ENCODE measurements at regions not wholly inside any gene's neighbourhood (a gene's known extent, or its start where the extent isn't known, plus 50 kb on each side); places are given as distances from the start of the nearest gene placed in this dataset.

DNA sequence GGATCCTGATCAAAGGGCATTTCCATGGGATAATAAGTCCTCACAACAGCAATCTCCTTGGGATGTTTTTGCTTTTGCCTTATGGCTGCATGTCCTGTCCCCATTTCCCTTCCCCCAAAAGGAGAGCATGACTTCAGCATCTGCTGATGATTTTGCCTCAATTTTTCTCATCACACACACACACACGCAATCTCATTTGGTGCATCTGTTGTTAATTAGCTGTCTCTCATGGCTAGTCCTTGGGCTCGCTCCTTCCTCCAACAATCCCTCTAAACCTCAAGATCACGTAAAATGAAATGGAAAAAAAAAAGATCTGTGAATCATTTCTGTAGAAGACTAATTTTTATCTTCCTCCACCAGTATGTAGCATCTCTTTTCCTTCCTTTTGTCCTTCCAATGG lies 153.6 kb downstream of the RBMX2 start:
- H3K4me3 Mint-ChIP-seq (ENCODE audit: unreplicated experiment): no peak overlapping the region
- H3K27ac Mint-ChIP-seq (ENCODE audit: unreplicated experiment): no peak overlapping the region
- no peaks in the 10 kb centered on the region for H3K4me1 ChIP-seq
- no peaks in the 10 kb centered on the region for H3K4me1 Mint-ChIP-seq (ENCODE audit: low read depth, unreplicated experiment)
- H3K36me3 Mint-ChIP-seq (ENCODE audit: insufficient read depth, unreplicated experiment): no peaks in the 10 kb centered on the region
- peaks cover 9% of the 10 kb centered on the region for H3K27me3 Mint-ChIP-seq (ENCODE audit: insufficient read depth, unreplicated experiment)
- no peaks in the 10 kb centered on the region for H3K9me3 ChIP-seq
- no peak overlapping the region for H3K4me3 ChIP-seq (ENCODE audit: low read depth, low read length)
- no TSS peak for BruUV-seq (replicated peaks)
- intact Hi-C loops (cut with micrococcal nuclease; ENCODE audit: unreplicated experiment): no loop called here
- ChIA-PET POLR2A (no interaction called here), CTCF (interaction anchor here (0.7 to 1.5 kb wide), 2 partner anchors 21 to 362 kb away, joined by 3 to 5 read pairs; no protein-coding TSS in a partner anchor)
- H3K9me3 Mint-ChIP-seq (ENCODE audit: unreplicated experiment): no peaks in the 10 kb centered on the region
- no peaks in the 10 kb centered on the region for H3K36me3 ChIP-seq (ENCODE audit: control insufficient read depth, insufficient read depth, low read length)
- DNase-seq: no peak
- TF ChIP-seq, protein P1, sequence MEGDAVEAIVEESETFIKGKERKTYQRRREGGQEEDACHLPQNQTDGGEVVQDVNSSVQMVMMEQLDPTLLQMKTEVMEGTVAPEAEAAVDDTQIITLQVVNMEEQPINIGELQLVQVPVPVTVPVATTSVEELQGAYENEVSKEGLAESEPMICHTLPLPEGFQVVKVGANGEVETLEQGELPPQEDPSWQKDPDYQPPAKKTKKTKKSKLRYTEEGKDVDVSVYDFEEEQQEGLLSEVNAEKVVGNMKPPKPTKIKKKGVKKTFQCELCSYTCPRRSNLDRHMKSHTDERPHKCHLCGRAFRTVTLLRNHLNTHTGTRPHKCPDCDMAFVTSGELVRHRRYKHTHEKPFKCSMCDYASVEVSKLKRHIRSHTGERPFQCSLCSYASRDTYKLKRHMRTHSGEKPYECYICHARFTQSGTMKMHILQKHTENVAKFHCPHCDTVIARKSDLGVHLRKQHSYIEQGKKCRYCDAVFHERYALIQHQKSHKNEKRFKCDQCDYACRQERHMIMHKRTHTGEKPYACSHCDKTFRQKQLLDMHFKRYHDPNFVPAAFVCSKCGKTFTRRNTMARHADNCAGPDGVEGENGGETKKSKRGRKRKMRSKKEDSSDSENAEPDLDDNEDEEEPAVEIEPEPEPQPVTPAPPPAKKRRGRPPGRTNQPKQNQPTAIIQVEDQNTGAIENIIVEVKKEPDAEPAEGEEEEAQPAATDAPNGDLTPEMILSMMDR (IDR thresholded peaks at IDR 0.05; ENCODE audit: insufficient read depth in 1 of 2, low read depth in 1 of 2, low read length in 1 of 2, severe bottlenecking in 1 of 2, unreplicated experiment in 1 of 2): no peak
- H3K27me3 ChIP-seq (replicated peaks; ENCODE audit: control insufficient read depth, insufficient read depth, low read length): no peaks in the 10 kb centered on the region

DNA sequence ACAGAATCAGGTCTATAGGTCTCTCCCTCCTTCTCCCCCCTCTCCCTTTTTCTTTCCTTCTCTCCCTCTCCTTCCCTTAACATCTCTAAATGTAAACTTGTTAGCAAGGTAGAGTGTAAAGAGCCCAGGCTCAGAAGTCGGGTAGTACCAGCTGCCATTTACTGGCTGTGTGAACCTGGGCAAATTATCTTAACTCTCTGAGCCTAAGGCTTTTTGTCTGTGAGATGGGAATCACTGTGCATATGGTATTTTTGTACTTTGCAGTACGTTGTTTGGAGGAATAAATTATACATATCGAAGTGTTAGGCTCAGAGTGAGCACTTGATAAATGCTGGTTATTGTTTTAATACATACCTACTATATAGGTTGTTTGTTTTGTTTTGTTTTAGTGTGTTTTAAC lies 154.0 kb downstream of the RBMX2 start:
- Mint-ChIP-seq H3K4me3 (ENCODE audit: unreplicated experiment) (no peak overlapping the region), H3K27me3 (ENCODE audit: insufficient read depth, unreplicated experiment) (peaks cover 9% of the 10 kb centered on the region), H3K9me3 (ENCODE audit: unreplicated experiment) (no peaks in the 10 kb centered on the region), H3K27ac (ENCODE audit: unreplicated experiment) (no peak overlapping the region), H3K4me1 (ENCODE audit: low read depth, unreplicated experiment) (no peaks in the 10 kb centered on the region), H3K36me3 (ENCODE audit: insufficient read depth, unreplicated experiment) (no peaks in the 10 kb centered on the region)
- no TSS peak for BruUV-seq (replicated peaks)
- H3K4me1 ChIP-seq: no peaks in the 10 kb centered on the region
- ChIA-PET POLR2A (no interaction called here), CTCF (interaction anchor here (0.7 to 1.5 kb wide), 2 partner anchors 20 to 361 kb away, joined by 3 to 5 read pairs; no protein-coding TSS in a partner anchor)
- H3K27me3 ChIP-seq (replicated peaks; ENCODE audit: control insufficient read depth, insufficient read depth, low read length): no peaks in the 10 kb centered on the region
- DNase-seq: no peak
- TF ChIP-seq, protein P1 (IDR thresholded peaks at IDR 0.05; ENCODE audit: insufficient read depth in 1 of 2, low read depth in 1 of 2, low read length in 1 of 2, severe bottlenecking in 1 of 2, unreplicated experiment in 1 of 2): no peak
- no peaks in the 10 kb centered on the region for H3K9me3 ChIP-seq
- H3K36me3 ChIP-seq (ENCODE audit: control insufficient read depth, insufficient read depth, low read length): no peaks in the 10 kb centered on the region
- intact Hi-C loops (cut with micrococcal nuclease; ENCODE audit: unreplicated experiment): no loop called here
- H3K4me3 ChIP-seq (ENCODE audit: low read depth, low read length): no peak overlapping the region

DNA sequence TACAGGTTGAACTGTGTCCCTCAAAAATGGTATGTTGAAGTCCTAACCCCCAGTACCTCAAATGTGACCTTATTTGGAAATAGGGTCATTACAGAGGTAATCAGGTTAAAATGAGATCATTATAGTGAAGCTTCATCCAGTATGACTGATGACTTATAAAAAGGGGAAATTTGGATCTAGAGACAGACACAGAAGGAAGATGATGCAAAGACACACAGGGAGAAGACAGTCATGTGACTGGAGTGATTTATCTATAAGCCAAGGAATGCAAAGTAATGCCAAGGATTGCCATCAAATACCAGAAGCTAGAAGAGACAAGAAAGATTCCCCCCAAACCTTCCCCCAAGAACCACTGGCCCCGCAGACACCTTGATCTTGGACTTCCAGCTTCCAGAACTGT lies 155.2 kb downstream of the RBMX2 start:
- H3K9me3 ChIP-seq: no peaks in the 10 kb centered on the region
- ChIA-PET CTCF (interaction anchor here (1.5 kb wide), 1 partner anchor 19 kb away, joined by 3 read pairs; no protein-coding TSS in a partner anchor), POLR2A (no interaction called here)
- BruUV-seq (replicated peaks): no TSS peak
- H3K36me3 ChIP-seq (ENCODE audit: control insufficient read depth, insufficient read depth, low read length): no peaks in the 10 kb centered on the region
- Mint-ChIP-seq H3K4me3 (ENCODE audit: unreplicated experiment) (no peak overlapping the region), H3K4me1 (ENCODE audit: low read depth, unreplicated experiment) (peaks cover 7% of the 10 kb centered on the region), H3K9me3 (ENCODE audit: unreplicated experiment) (peaks cover under 1% of the 10 kb centered on the region), H3K36me3 (ENCODE audit: insufficient read depth, unreplicated experiment) (no peaks in the 10 kb centered on the region), H3K27ac (ENCODE audit: unreplicated experiment) (no peak overlapping the region), H3K27me3 (ENCODE audit: insufficient read depth, unreplicated experiment) (peaks cover under 1% of the 10 kb centered on the region)
- TF ChIP-seq, protein P1 (IDR thresholded peaks at IDR 0.05; ENCODE audit: insufficient read depth in 1 of 2, low read depth in 1 of 2, low read length in 1 of 2, severe bottlenecking in 1 of 2, unreplicated experiment in 1 of 2): no peak
- no peak overlapping the region for H3K4me3 ChIP-seq (ENCODE audit: low read depth, low read length)
- no peaks in the 10 kb centered on the region for H3K27me3 ChIP-seq (replicated peaks; ENCODE audit: control insufficient read depth, insufficient read depth, low read length)
- DNase-seq: no peak
- intact Hi-C loops (cut with micrococcal nuclease; ENCODE audit: unreplicated experiment): no loop called here
- H3K4me1 ChIP-seq: no peaks in the 10 kb centered on the region
